ENCODE measurements at regions not wholly inside any gene's neighbourhood (a gene's known extent, or its start where the extent isn't known, plus 50 kb on each side); places are given as distances from the start of the nearest gene placed in this dataset.

- Histone ChIP-seq H3K4me3 (no peak overlapping the region), H3K36me3 (no peaks in the 10 kb centered on the region), H3K4me1 (no peaks in the 10 kb centered on the region), H3K9me3 (no peaks in the 10 kb centered on the region), H3K27ac (no peak overlapping the region), H3K27me3 (replicated peaks in 1 of 7) (no peaks in the 10 kb centered on the region)
- intact Hi-C loops (cut with DNase I; ENCODE audit: low total_unique reads), result no loop called here
- 77 to 88% (median 83%) methylated on average over 9 of the region's 9 CpGs for WGBS, 5 donors
- DNase-seq, result no peak
- no peak for TF ChIP-seq POLR2A (IDR thresholded peaks at IDR 0.05)
- no peak for TF ChIP-seq CTCF (IDR thresholded peaks at IDR 0.05 in 8 of 11, conservative IDR thresholded peaks at IDR 0.05 in 3 of 11)
- no peak for TF ChIP-seq POLR2AphosphoS5 (IDR thresholded peaks at IDR 0.05)
Observed at GRCh38 chr17:13973960-13974651, 95.2 kb upstream of the COX10 start.

GRCh38 chr17:13977837-13978236, 91.5 kb upstream of the COX10 start:
- H3K27me3 ChIP-seq (replicated peaks in 1 of 7), result no peaks in the 10 kb centered on the region
- no peaks in the 10 kb centered on the region for H3K9me3 ChIP-seq
- H3K36me3 ChIP-seq, result no peaks in the 10 kb centered on the region
- no peak for DNase-seq
- TF ChIP-seq POLR2AphosphoS5 (IDR thresholded peaks at IDR 0.05) (no peak), POLR2A (IDR thresholded peaks at IDR 0.05) (no peak), CTCF (IDR thresholded peaks at IDR 0.05 in 8 of 11, conservative IDR thresholded peaks at IDR 0.05 in 3 of 11) (no peak)
- intact Hi-C loops (cut with DNase I; ENCODE audit: low total_unique reads), result no loop called here
- WGBS, 5 donors, result 95 to 100% (median 100%) methylated on average over 1 of the region's 1 CpG
- no peaks in the 10 kb centered on the region for H3K4me1 ChIP-seq
- H3K4me3 ChIP-seq, result no peak overlapping the region
- H3K27ac ChIP-seq, result no peak overlapping the region

GRCh38 chr17:13978478-13978877, 90.8 kb upstream of the COX10 start:
- H3K4me1 ChIP-seq, result no peaks in the 10 kb centered on the region
- H3K36me3 ChIP-seq, result no peaks in the 10 kb centered on the region
- TF ChIP-seq POLR2A (IDR thresholded peaks at IDR 0.05) (no peak), CTCF (IDR thresholded peaks at IDR 0.05 in 8 of 11, conservative IDR thresholded peaks at IDR 0.05 in 3 of 11) (no peak), POLR2AphosphoS5 (IDR thresholded peaks at IDR 0.05) (no peak)
- 57 to 98% (median 86%) methylated on average over 1 of the region's 1 CpG for WGBS, 5 donors
- intact Hi-C loops (cut with DNase I; ENCODE audit: low total_unique reads), result no loop called here
- H3K27me3 ChIP-seq (replicated peaks in 1 of 7), result no peaks in the 10 kb centered on the region
- no peak overlapping the region for H3K4me3 ChIP-seq
- no peak for DNase-seq
- no peak overlapping the region for H3K27ac ChIP-seq
- H3K9me3 ChIP-seq, result no peaks in the 10 kb centered on the region

GRCh38 chr17:13981881-13982280, 87.4 kb upstream of the COX10 start:
- TF ChIP-seq POLR2A (IDR thresholded peaks at IDR 0.05), result no peak
- TF ChIP-seq POLR2AphosphoS5 (IDR thresholded peaks at IDR 0.05), result no peak
- TF ChIP-seq CTCF (IDR thresholded peaks at IDR 0.05 in 8 of 11, conservative IDR thresholded peaks at IDR 0.05 in 3 of 11), result no peak
- 53 to 70% (median 60%) methylated on average over 3 of the region's 3 CpGs for WGBS, 5 donors
- no peak overlapping the region for H3K27ac ChIP-seq
- intact Hi-C loops (cut with DNase I; ENCODE audit: low total_unique reads), result no loop called here
- H3K9me3 ChIP-seq, result no peaks in the 10 kb centered on the region
- no peaks in the 10 kb centered on the region for H3K27me3 ChIP-seq (replicated peaks in 1 of 7)
- no peak overlapping the region for H3K4me3 ChIP-seq
- no peaks in the 10 kb centered on the region for H3K4me1 ChIP-seq
- H3K36me3 ChIP-seq, result no peaks in the 10 kb centered on the region
- no peak for DNase-seq
